Left renal pelvis (tissue), 4 donors: ENCODE measurements at regions not wholly inside any gene's neighbourhood (a gene's known extent, or its start where the extent isn't known, plus 50 kb on each side); places are given as distances from the start of the nearest gene placed in this dataset.
A peak's percentile ranks its signal among the peaks of the same experiment; 100 is the strongest.

Experiments used
- DNase-seq, 4 donors: peaks; one replicate each; pipeline ENCODE4 v3.0.0-alpha.2; 2013; ENCODE audit warnings: low read depth in 4 of 4, low spot score in 3 of 4

GRCh38 chr4:123092586-123092985 lies 170.2 kb upstream of the NUDT6 start:
- DNase-seq = no peak

- DNase-seq = no peak
Observed at GRCh38 chr4:123093236-123093635, 170.8 kb upstream of the NUDT6 start.

GRCh38 chr4:123096038-123096437 lies 173.6 kb upstream of the NUDT6 start:
- no peak for DNase-seq

- DNase-seq = peak in 1 of 4 donors; percentile 26
Observed at GRCh38 chr4:123102897-123103471, 180.6 kb upstream of the NUDT6 start.

DNA sequence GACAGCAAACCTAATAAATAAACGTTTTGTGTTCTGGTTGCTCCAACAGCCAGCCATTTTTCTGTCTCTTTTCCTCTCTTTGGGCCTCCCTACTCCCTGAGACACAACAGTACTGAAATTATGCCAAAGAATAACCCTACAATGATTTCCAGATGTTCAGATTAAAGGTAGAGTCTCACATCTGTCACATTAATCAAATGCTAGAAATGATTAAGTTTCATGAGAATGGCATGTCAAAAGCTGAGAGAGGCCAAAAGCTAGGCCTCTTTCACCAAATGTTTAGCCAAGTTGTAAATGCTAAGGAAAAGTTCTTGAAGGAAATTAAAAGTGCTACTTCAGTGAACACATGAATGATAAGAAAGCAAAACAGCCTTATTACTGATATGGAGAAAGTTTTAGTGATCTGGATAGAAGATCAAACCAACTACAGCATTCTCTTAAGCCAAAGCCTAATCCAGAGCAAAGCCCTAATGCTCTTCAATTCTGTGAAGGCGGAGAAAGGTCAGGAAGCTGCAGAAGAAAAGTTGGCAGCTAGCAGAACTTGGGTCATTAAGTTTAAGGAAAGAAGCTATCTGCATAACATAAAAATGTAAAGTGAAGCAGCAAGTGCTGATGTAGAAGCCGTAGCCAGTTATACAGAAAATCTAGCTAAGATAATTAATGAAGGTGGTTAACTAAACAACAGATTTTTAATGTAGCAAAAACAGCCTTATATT lies 182.1 kb upstream of the NUDT6 start:
- DNase-seq = no peak

DNA sequence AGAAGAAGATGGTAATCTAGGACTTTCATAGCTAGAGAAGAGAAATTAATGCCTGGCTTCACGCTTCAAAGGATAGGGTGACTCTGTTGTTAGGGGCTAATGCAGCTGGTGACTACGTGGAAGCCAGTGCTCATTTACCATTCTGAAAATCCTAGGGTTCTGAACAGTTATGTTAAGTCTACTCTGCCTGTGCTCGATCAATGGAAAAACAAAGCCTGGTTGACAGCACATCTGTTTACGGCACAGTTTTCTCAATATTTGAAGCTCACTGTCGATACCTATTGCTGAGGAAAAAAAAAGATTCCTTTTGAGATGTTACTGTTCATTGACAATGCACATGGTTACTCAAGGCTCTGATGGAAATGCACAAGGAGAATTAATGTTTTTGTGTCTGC lies 182.6 kb upstream of the NUDT6 start:
- no peak for DNase-seq

DNA sequence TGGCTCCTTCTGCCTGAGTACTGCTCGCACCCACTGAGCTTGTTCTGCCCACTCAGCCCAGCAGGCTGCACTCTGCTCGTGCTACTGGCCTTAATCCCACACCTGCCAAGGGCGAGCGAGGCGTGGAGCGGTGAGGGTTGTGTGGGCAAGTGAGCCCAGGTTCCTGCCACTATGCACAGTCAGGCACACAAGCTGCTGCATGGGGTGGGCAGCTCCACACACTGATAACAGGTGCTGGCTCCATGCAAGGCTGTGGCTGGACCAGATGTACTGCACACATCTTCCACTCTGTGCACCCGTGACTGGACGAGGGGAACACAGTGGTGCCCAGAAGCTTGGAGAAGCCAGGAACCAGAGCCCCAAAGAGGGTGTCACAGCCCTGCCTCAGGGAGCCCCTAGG lies 184.3 kb upstream of the NUDT6 start:
- DNase-seq = no peak

GRCh38 chr4:123107444-123108252 lies 185.3 kb upstream of the NUDT6 start:
- DNase-seq = no peak

DNA sequence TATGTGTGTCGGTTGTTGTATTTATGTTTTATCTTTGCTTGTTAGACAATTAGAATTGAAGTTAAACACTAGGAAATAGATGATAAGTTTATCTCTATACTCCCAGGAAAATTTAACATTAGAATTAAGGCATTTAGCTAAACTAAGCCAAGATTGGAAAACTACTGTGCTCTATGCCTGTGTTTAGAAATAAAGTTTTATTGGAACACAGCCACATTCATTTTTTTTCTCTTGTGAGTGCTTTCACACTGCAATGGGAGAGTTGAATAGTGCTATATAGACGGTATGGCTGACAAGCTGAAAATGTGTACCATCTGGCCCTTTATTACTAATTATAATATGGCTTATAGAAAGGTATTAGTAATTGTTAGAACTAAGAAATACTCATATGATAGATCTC lies 186.7 kb upstream of the NUDT6 start:
- no peak for DNase-seq

GRCh38 chr4:123110147-123110546 lies 187.8 kb upstream of the NUDT6 start:
- no peak for DNase-seq

GRCh38 chr4:123110685-123111084 lies 188.3 kb upstream of the NUDT6 start:
- DNase-seq = no peak

DNA sequence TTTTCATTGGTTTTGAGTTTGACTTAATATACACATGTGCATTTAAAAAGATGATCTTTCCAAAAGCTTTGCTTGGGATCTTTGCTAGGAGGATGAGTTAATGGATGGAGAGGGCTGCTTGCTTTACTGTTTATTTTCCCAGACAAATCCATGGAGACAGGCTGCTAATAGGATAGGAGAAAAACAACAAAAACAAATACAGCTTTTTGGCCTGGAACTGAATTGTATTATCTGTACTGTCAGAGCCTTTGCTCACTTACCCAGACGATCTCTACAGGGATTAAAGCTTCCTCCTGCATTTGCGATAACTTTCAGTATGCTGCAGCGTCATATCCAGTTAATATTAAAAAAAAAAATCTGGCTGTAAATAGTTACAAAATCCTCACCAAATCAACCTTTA lies 190.8 kb upstream of the NUDT6 start:
- no peak for DNase-seq

DNA sequence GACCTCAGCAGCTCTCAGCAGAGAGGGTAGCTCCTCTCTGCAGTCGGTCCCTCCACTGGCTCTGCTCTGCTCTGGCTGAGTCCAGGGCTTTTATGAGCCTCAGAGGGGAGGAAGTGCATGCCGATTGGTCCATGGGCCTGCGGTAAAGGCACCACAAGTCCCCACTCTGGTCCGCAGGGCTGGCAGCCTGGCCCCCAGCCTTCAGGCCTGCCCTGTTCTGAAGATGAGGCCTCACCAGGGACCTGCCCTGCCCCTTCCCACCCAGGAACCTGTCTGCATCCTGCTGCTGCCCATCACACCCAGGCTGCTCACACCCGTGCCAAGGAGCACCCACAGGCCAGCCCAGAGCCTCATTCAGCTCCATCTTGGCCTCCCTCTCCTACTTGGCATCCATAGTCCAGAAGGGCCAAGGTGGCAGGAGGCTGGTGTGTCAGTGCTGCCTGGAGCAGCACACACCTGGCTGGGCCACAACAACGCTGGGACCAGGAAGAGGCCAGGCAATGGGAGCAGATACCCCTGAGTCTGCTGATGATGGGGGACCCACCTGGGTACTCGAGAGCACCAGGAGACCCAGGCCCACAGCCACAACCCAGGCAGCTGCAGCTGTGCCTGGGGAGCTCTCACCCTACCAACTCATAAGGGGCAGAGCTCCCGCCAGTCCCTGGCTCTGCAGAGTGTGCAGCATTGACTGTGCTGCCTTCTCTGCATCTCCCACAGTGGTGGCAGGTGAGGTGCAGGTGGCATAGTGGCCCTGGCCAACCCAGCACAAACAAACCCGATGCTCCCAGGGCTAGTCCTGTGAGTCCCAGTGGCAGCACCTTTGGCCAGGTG lies 191.9 kb upstream of the NUDT6 start:
- no peak for DNase-seq

GRCh38 chr4:123114915-123115756 lies 192.7 kb upstream of the NUDT6 start:
- no peak for DNase-seq

DNA sequence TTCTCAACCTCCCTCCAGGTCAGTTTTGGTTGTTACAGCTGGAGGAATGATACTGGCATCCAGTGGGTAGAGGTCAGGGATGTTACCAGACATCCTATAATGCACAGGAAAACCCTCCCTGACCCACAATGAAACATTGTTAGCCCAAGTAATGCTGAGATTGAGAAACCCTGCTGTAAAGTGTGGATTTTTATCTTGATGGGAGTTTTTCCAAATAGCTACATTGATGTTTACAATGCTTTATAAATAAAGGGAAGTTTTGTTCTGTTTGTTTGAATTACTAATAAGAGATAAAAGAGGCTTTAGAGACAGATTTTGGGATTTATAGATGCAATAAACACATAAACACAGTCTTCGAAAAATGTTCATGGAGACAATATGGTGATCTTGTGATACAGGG lies 194.0 kb upstream of the NUDT6 start:
- DNase-seq = no peak

DNA sequence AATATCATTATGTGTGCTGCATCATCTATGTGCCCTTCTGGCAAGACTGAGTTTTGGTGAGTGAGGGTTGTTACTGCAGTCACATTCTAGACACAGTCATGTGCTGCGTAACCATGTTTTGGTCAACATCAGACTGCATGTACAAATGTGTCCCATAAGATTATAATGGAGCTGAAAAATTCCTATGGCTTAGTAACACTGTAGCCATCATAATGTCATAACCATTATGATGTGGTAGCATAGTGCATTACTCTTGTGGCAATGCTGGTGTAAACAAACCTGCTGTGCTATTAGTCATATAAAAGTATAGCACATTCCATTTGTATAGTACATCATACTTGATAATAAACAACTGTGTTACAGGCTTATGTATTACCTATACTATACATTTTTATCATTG lies 198.1 kb upstream of the NUDT6 start:
- no peak for DNase-seq

GRCh38 chr4:123121241-123121907 lies 199.0 kb upstream of the NUDT6 start:
- no peak for DNase-seq

DNA sequence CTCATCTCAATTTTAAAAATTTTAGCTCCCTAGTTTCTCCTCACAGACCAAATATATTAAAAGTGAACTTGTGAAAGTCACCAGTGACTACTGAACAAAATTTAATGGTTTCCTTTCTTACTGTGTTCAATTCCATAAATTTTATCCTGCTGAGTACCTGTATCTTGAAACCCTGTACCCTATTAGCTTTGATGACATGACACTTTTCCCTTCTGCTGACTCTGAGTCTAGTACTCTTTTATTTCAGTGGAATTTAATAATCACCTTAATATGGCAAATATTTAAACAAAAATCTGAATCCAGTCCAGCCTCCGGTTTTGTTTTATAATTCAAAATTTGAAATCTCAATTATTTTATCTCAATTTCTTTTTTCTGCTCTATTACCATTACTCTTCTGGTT lies 203.1 kb upstream of the NUDT6 start:
- no peak for DNase-seq

DNA sequence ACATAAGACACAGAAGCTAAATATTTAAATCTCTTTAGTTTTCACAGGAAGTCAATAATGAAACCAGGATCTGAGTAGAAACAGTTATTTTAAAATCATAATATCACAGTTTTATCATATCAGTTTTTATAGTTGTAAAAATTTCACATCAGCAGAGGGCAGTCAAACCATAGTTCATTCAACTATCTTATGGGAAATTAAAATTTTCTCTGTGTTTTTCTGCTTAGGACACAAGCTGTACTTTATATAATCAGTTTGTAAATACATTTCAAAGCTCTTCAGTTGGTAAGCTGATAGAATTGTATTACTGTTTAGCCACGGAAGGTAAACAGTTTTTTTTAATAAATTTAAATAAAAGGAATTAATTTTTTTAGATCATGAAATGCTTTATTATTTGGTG lies 204.8 kb upstream of the NUDT6 start:
- DNase-seq = no peak

DNA sequence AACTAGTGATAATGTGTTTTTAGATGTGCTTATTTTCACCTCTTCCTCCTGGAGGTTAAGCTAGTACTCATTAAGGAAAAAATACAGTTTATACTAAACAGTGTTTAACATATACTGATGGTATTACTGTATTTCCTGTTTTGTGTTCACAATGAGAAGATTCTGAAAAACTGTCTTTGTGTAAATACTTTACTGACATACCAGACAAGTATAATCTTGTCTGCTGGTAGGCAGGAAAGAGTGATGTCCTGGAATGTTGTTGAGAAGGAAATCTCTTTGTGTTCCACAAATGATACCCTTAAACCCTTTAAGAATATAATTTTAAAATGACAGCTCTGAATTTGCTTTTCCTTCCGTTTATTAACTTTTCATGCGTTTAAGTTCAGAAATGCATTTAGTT lies 205.5 kb upstream of the NUDT6 start:
- no peak for DNase-seq
